ENCODE measurements at regions not wholly inside any gene's neighbourhood (a gene's known extent, or its start where the extent isn't known, plus 50 kb on each side); places are given as distances from the start of the nearest gene placed in this dataset.

DNA sequence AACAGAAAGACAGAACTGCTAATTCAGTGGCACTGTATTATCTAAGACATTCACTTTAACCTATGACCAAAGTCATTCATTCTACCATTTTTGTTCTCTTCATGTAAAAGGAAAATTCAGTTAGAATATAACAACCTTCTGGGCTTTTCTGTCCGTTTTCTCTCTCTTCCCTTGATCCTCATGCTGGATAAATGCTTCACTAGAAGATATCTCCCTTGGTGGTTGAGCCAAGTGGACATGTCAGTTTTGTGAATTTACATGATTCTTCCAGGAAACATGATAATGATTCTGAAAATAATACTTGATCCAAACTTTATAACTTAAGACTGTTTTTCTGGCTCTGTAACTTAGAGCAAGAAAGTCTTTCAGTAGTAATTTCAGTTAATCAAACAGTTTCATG is 1012.2 kb downstream of the SQOR start:
- Histone ChIP-seq H3K27ac (ENCODE audit: insufficient read depth, low read length) (no peak overlapping the region), H3K4me3 (ENCODE audit: insufficient read depth, low read depth, low read length) (no peak overlapping the region), H3K56ac (ENCODE audit: extremely low read depth, insufficient read depth, low read length) (no peak overlapping the region), H2BK20ac (ENCODE audit: low read depth, low read length) (no peak overlapping the region), H3K9me1 (ENCODE audit: insufficient read depth, low read length) (no peaks in the 10 kb centered on the region), H3K23ac (ENCODE audit: low read depth, low read length) (no peak overlapping the region), H4K8ac (ENCODE audit: low read depth in 2 of 2, low read length in 2 of 2) (no peak overlapping the region), H3K4me2 (ENCODE audit: low read depth, low read length) (no peak overlapping the region), H3K9ac (ENCODE audit: low read depth, low read length) (no peak overlapping the region), H3K18ac (ENCODE audit: low read depth, low read length) (no peak overlapping the region), H3K14ac (replicated peaks; ENCODE audit: low read depth, low read length) (no peak overlapping the region), H2AK9ac (replicated peaks; ENCODE audit: low read depth, low read length, poor library complexity) (no peak overlapping the region), H2BK120ac (ENCODE audit: low read depth, low read length) (no peak overlapping the region), H3K4me1 (ENCODE audit: control insufficient read depth, insufficient read depth, low read length) (no peaks in the 10 kb centered on the region), H2AK5ac (ENCODE audit: low read depth, low read length) (no peak overlapping the region), H3K36me3 (ENCODE audit: control insufficient read depth, insufficient read depth, low read length) (no peaks in the 10 kb centered on the region), H3K79me1 (ENCODE audit: low read depth in 1 of 2, low read length in 2 of 2) (no peaks in the 10 kb centered on the region), H2AFZ (replicated peaks; ENCODE audit: low read length, poor library complexity) (no peak overlapping the region), H4K20me1 (ENCODE audit: insufficient read depth, low read length) (no peaks in the 10 kb centered on the region), H2BK5ac (ENCODE audit: low read depth, low read length, poor library complexity, severe bottlenecking) (no peak overlapping the region), H3K4ac (ENCODE audit: low read depth, low read length) (no peak overlapping the region), H3K9me3 (ENCODE audit: control insufficient read depth, insufficient read depth, low read length) (peaks cover 8% of the 10 kb centered on the region), H2BK15ac (ENCODE audit: low read depth, low read length) (no peak overlapping the region), H4K5ac (ENCODE audit: low read depth, low read length) (no peak overlapping the region), H3K27me3 (ENCODE audit: control insufficient read depth, insufficient read depth, low read length) (no peaks in the 10 kb centered on the region), H4K91ac (ENCODE audit: insufficient read depth, low read depth, low read length) (no peak overlapping the region)
- DNase-seq: no peak
- POLR2A ChIA-PET (ENCODE audit: unreplicated experiment): no interaction called here
- TF ChIP-seq BHLHE40 (IDR thresholded peaks at IDR 0.05; ENCODE audit: low read depth, low read length) (no peak), RAD21 (IDR thresholded peaks at IDR 0.05; ENCODE audit: low read length) (no peak), RFX5 (IDR thresholded peaks at IDR 0.05; ENCODE audit: low read depth, low read length) (no peak), MAFK (IDR thresholded peaks at IDR 0.05; ENCODE audit: low read depth, low read length) (no peak), MXI1 (IDR thresholded peaks at IDR 0.05; ENCODE audit: borderline replicate concordance, low read depth, low read length) (no peak), POLR2A (IDR thresholded peaks at IDR 0.05; ENCODE audit: low read depth, low read length) (no peak), MAZ (IDR thresholded peaks at IDR 0.05; ENCODE audit: borderline replicate concordance, low read depth, low read length) (no peak), NFE2L2 (IDR thresholded peaks at IDR 0.05; ENCODE audit: low read depth, low read length) (no peak), FOS (IDR thresholded peaks at IDR 0.05; ENCODE audit: low read depth, low read length) (no peak), SMC3 (IDR thresholded peaks at IDR 0.05; ENCODE audit: low read depth, low read length) (no peak), CEBPB (IDR thresholded peaks at IDR 0.05; ENCODE audit: low read depth, low read length) (no peak), RCOR1 (IDR thresholded peaks at IDR 0.05; ENCODE audit: insufficient replicate concordance, low read length) (no peak), CHD1 (IDR thresholded peaks at IDR 0.05; ENCODE audit: low read depth, low read length) (no peak)
- TF ChIP-seq, protein P1, sequence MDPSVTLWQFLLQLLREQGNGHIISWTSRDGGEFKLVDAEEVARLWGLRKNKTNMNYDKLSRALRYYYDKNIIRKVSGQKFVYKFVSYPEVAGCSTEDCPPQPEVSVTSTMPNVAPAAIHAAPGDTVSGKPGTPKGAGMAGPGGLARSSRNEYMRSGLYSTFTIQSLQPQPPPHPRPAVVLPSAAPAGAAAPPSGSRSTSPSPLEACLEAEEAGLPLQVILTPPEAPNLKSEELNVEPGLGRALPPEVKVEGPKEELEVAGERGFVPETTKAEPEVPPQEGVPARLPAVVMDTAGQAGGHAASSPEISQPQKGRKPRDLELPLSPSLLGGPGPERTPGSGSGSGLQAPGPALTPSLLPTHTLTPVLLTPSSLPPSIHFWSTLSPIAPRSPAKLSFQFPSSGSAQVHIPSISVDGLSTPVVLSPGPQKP (IDR thresholded peaks at IDR 0.05; ENCODE audit: borderline replicate concordance, low read depth, low read length): no peak
- TF ChIP-seq, protein P2, sequence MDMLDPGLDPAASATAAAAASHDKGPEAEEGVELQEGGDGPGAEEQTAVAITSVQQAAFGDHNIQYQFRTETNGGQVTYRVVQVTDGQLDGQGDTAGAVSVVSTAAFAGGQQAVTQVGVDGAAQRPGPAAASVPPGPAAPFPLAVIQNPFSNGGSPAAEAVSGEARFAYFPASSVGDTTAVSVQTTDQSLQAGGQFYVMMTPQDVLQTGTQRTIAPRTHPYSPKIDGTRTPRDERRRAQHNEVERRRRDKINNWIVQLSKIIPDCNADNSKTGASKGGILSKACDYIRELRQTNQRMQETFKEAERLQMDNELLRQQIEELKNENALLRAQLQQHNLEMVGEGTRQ (IDR thresholded peaks at IDR 0.05; ENCODE audit: low read depth, low read length): no peak
- TF ChIP-seq, protein P3, sequence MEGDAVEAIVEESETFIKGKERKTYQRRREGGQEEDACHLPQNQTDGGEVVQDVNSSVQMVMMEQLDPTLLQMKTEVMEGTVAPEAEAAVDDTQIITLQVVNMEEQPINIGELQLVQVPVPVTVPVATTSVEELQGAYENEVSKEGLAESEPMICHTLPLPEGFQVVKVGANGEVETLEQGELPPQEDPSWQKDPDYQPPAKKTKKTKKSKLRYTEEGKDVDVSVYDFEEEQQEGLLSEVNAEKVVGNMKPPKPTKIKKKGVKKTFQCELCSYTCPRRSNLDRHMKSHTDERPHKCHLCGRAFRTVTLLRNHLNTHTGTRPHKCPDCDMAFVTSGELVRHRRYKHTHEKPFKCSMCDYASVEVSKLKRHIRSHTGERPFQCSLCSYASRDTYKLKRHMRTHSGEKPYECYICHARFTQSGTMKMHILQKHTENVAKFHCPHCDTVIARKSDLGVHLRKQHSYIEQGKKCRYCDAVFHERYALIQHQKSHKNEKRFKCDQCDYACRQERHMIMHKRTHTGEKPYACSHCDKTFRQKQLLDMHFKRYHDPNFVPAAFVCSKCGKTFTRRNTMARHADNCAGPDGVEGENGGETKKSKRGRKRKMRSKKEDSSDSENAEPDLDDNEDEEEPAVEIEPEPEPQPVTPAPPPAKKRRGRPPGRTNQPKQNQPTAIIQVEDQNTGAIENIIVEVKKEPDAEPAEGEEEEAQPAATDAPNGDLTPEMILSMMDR (conservative IDR thresholded peaks at IDR 0.05; ENCODE audit: low read depth, low read length): no peak
- CTCF ChIA-PET: no interaction called here
- dilution Hi-C loops (cut with HindIII; ENCODE audit: low sequenced_read_pairs, unreplicated experiment): no loop called here
- in situ Hi-C loops (cut with MboI; ENCODE audit: low sequenced_read_pairs): no loop called here
- no TSS peak for BruUV-seq (replicated peaks)
- WGBS, 2 experiments (ENCODE audit: extremely low coverage in 2 of 2, insufficient read length in 1 of 2): no CpG with 5 or more reads among the region's 1 CpG
- ATAC-seq (ENCODE audit: low read depth): no peak
- intact Hi-C loops (cut with micrococcal nuclease): no loop called here

Data from IMR-90 (cell line).